ENCODE measurements at regions not wholly inside any gene's neighbourhood (a gene's known extent, or its start where the extent isn't known, plus 50 kb on each side); places are given as distances from the start of the nearest gene placed in this dataset.

DNA sequence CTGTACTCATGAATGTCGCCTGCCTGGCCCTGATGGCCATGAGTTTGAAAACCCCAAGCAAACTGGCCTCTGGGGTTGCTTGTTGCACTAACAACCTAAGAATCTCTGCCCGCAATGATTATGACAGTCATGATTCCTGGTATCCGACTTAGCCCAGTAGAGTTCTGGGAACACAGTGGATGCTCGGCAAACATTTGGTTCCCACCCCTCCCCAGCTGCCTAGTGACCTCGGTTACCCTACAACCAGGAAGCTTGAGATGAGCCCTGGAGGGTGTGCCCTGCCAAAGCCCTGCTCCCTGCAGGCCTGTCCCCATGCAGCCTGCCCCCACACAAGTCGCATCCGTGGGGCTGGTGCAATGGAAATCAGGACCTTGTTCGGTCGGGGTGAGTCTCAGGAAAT, 76.0 kb upstream of the ZBTB40 start:
- Histone ChIP-seq H3K23me2 (ENCODE audit: low read depth, low read length) (no peaks in the 10 kb centered on the region), H3K79me1 (ENCODE audit: low read depth, low read length) (no peaks in the 10 kb centered on the region), H3K14ac (ENCODE audit: insufficient read length) (no peak overlapping the region), H3K79me2 (ENCODE audit: control insufficient read depth in 1 of 2, insufficient read depth in 2 of 2, low read length in 2 of 2) (no peaks in the 10 kb centered on the region), H4K8ac (ENCODE audit: extremely low read depth, insufficient read depth, low read length) (no peak overlapping the region), H3K9me3 (ENCODE audit: insufficient read depth in 2 of 2, low read depth in 1 of 2, low read length in 1 of 2) (peaks cover 0 to 3% of the 10 kb centered on the region in 2 experiments; a peak in 1 of 4 replicates), H3K9ac (replicated peaks in 1 of 4; ENCODE audit: extremely low read depth in 1 of 4, low read depth in 3 of 4, low read length in 3 of 4) (no peak overlapping the region), H3K4me3 (ENCODE audit: extremely low read depth in 1 of 4, insufficient read depth in 2 of 4, low read depth in 3 of 4, low read length in 4 of 4) (no peak overlapping the region), H3K18ac (ENCODE audit: extremely low read depth, low read length) (peak overlapping the region; percentile 73; the same call in 1 of the 2 replicates), H4K5ac (ENCODE audit: insufficient read length, low read depth, low read length) (no peak overlapping the region), H3K27me3 (replicated peaks in 1 of 4; ENCODE audit: control insufficient read depth in 3 of 4, extremely low read depth in 1 of 4, insufficient read depth in 3 of 4, low read length in 3 of 4) (no peaks in the 10 kb centered on the region; a peak in 1 of 7 replicates), H3K23ac (ENCODE audit: insufficient read length) (no peak overlapping the region), H2BK15ac (ENCODE audit: low read length) (0 out of 2 replicates have a peak overlapping the region, but pooled peaks have one; percentile 9), H2AK5ac (ENCODE audit: low read depth, low read length) (no peak overlapping the region), H3K36me3 (ENCODE audit: control insufficient read depth in 2 of 4, insufficient read depth in 4 of 4, low read length in 3 of 4) (no peaks in the 10 kb centered on the region), H4K20me1 (replicated peaks in 1 of 2; ENCODE audit: control insufficient read depth in 1 of 2, insufficient read depth in 2 of 2, low read length in 2 of 2) (no peaks in the 10 kb centered on the region), H3K4ac (replicated peaks; ENCODE audit: insufficient read length, low read depth, low read length) (no peak overlapping the region), H4K91ac (replicated peaks; ENCODE audit: insufficient read length, low read length) (peak overlapping the region; percentile 23), H2AFZ (ENCODE audit: low read length) (0 out of 2 replicates have a peak overlapping the region, but pooled peaks have one; percentile 73), H2BK20ac (ENCODE audit: low read length) (no peak overlapping the region), H3K4me1 (replicated peaks in 1 of 4; ENCODE audit: control insufficient read depth in 3 of 4, insufficient read depth in 4 of 4, low read length in 3 of 4) (peaks cover 0 to 9% (median under 1%) of the 10 kb centered on the region in 4 experiments; a peak in 4 of 7 replicates), H2BK120ac (replicated peaks; ENCODE audit: low read depth, low read length) (no peak overlapping the region), H2BK12ac (ENCODE audit: low read depth, low read length) (no peak overlapping the region; the same call in 1 of the 2 replicates), H2BK5ac (ENCODE audit: low read depth, low read length) (no peak overlapping the region), H3K4me2 (ENCODE audit: insufficient read depth in 1 of 2, low read depth in 2 of 2, low read length in 2 of 2) (no peak overlapping the region), H3K27ac (ENCODE audit: low read depth, low read length) (no peak overlapping the region), H3K56ac (replicated peaks; ENCODE audit: insufficient read length, low read depth, low read length) (no peak overlapping the region)
- TF ChIP-seq TAF7 (optimal IDR thresholded peaks at IDR 0.05; ENCODE audit: borderline replicate concordance, low read depth, low read length), result peak; percentile 52
- TF ChIP-seq FOSL1 (IDR thresholded peaks at IDR 0.05; ENCODE audit: insufficient read depth, low read depth, low read length), result no peak
- ChIA-PET CTCF (ENCODE audit: partially characterized antibody) (no interaction called here), POLR2A (ENCODE audit: partially characterized antibody) (no interaction called here)
- FAIRE-seq (no peak), DNase-seq (ENCODE audit: low read depth in 1 of 2, low spot score in 2 of 2) (no peak)
- 80% methylated on average over 7 of the region's 9 CpGs; no CpG with 5 or more reads in 1 of the 2 experiments for WGBS, 2 experiments (ENCODE audit: extremely low coverage in 1 of 2, insufficient coverage in 1 of 2, insufficient read length in 1 of 2, insufficient replicate concordance in 2 of 2, low coverage in 1 of 2, low lambda C conversion rate in 2 of 2, missing lambda C conversion rate in 1 of 2)

Data from H1 (cell line).